HG02623 (cell line): ENCODE measurements at regions not wholly inside any gene's neighbourhood (a gene's known extent, or its start where the extent isn't known, plus 50 kb on each side); places are given as distances from the start of the nearest gene placed in this dataset.
"Not testable (repeated sequence)": the region's sequence is repeated elsewhere in the genome, so short reads cannot be mapped to it uniquely, and the experiment has no call there.

ENCODE experiments used
- ATAC-seq: cut with Tn5 transposase; IDR thresholded peaks from one replicate; pipeline ENCODE4 v1.9.1; 2021; ENCODE audit warnings: moderate library complexity; ENCODE audit not compliant: unreplicated experiment

GRCh38 chr13:81480634-81481033 lies 1139.7 kb upstream of the SPRY2 start:
- ATAC-seq = no peak

- ATAC-seq = no peak
Measured at GRCh38 chr13:81473366-81473899, 1132.5 kb upstream of the SPRY2 start.

GRCh38 chr13:81458170-81458569 lies 1117.2 kb upstream of the SPRY2 start:
- no peak for ATAC-seq

GRCh38 chr13:81446441-81446840 lies 1105.5 kb upstream of the SPRY2 start:
- ATAC-seq = no peak

- no peak for ATAC-seq
Measured at GRCh38 chr13:81442904-81443303, 1102.0 kb upstream of the SPRY2 start.

GRCh38 chr13:81425286-81425685 lies 1084.4 kb upstream of the SPRY2 start:
- ATAC-seq = no peak

GRCh38 chr13:81409284-81409683 lies 1068.4 kb upstream of the SPRY2 start:
- no peak for ATAC-seq

GRCh38 chr13:81408647-81409046 lies 1067.7 kb upstream of the SPRY2 start:
- ATAC-seq = no peak

GRCh38 chr13:81406639-81407292 lies 1065.8 kb upstream of the SPRY2 start:
- peak; percentile 78 for ATAC-seq

GRCh38 chr13:81406022-81406421 lies 1065.1 kb upstream of the SPRY2 start:
- no peak for ATAC-seq

- ATAC-seq = no peak
Measured at GRCh38 chr13:81396192-81396591, 1055.3 kb upstream of the SPRY2 start.

GRCh38 chr13:81395368-81395767 lies 1054.4 kb upstream of the SPRY2 start:
- no peak for ATAC-seq

GRCh38 chr13:81394640-81395039 lies 1053.7 kb upstream of the SPRY2 start:
- ATAC-seq = no peak

- ATAC-seq = no peak
Measured at GRCh38 chr13:81393721-81394120, 1052.8 kb upstream of the SPRY2 start.

GRCh38 chr13:81393110-81393509 lies 1052.2 kb upstream of the SPRY2 start:
- no peak for ATAC-seq

- no peak for ATAC-seq
Measured at GRCh38 chr13:81388400-81388799, 1047.5 kb upstream of the SPRY2 start.

- ATAC-seq = no peak
Measured at GRCh38 chr13:81383444-81383843, 1042.5 kb upstream of the SPRY2 start.

- ATAC-seq = no peak
Measured at GRCh38 chr13:81382246-81382645, 1041.3 kb upstream of the SPRY2 start.

GRCh38 chr13:81381560-81381959 lies 1040.6 kb upstream of the SPRY2 start:
- ATAC-seq = no peak

- ATAC-seq = no peak
Measured at GRCh38 chr13:81379183-81379582, 1038.3 kb upstream of the SPRY2 start.

- no peak for ATAC-seq
Measured at GRCh38 chr13:81377921-81378320, 1037.0 kb upstream of the SPRY2 start.

GRCh38 chr13:81375709-81376108 lies 1034.8 kb upstream of the SPRY2 start:
- no peak for ATAC-seq

- not testable (repeated sequence) for ATAC-seq
Measured at GRCh38 chr13:81362711-81363110, 1021.8 kb upstream of the SPRY2 start.
